Tongue (tissue), 1 donor: ENCODE measurements at regions not wholly inside any gene's neighbourhood (a gene's known extent, or its start where the extent isn't known, plus 50 kb on each side); places are given as distances from the start of the nearest gene placed in this dataset.
"Not testable (repeated sequence)": the region's sequence is repeated elsewhere in the genome, so short reads cannot be mapped to it uniquely, and the experiment has no call there.

Experiments used
- DNase-seq: peaks from one replicate; pipeline ENCODE4 v3.0.0-alpha.2; 2015

GRCh38 chr6:158881884-158882283, 62.7 kb upstream of the EZR start:
- not testable (repeated sequence) for DNase-seq

- not testable (repeated sequence) for DNase-seq
Measured at GRCh38 chr6:158881276-158881675, 62.1 kb upstream of the EZR start.

- DNase-seq = no peak
Measured at GRCh38 chr6:158879180-158879579, 60.0 kb upstream of the EZR start.

GRCh38 chr6:158877716-158878115, 58.5 kb upstream of the EZR start:
- DNase-seq = no peak

- no peak for DNase-seq
Measured at GRCh38 chr6:158876886-158877285, 57.7 kb upstream of the EZR start.

- DNase-seq = no peak
Measured at GRCh38 chr6:158870649-158870957, 51.4 kb upstream of the EZR start.

- no peak for DNase-seq
Measured at GRCh38 chr6:158869826-158870648, 50.9 kb upstream of the EZR start.

GRCh38 chr6:158868890-158869825, 50.0 kb upstream of the EZR start:
- DNase-seq = peak; percentile 96
